Cardiac muscle cell (in vitro differentiated cells and primary cell): ENCODE measurements at regions not wholly inside any gene's neighbourhood (a gene's known extent, or its start where the extent isn't known, plus 50 kb on each side); places are given as distances from the start of the nearest gene placed in this dataset.

Experiments
- DNase-seq, 2 donors: peaks; one replicate each; pipeline versions ENCODE4 v3.0.0 to v3.0.0-alpha.2; 2010 to 2017; ENCODE audit warnings: low read depth in 1 of 2, low spot score in 1 of 2
- H3K27ac ChIP-seq: fragments of 200-600 bp; sonication (generic); 2 replicates; pipeline ENCODE4 v1.5.1; 2016
- H3K27me3 ChIP-seq: fragments of 200-600 bp; sonication (generic); 2 replicates; pipeline ENCODE4 v1.6.0; 2016; ENCODE audit warnings: control low read depth
- H3K36me3 ChIP-seq: fragments of 200-600 bp; sonication (generic); 2 replicates; pipeline ENCODE4 v1.5.1; 2016; ENCODE audit warnings: control low read depth
- H3K4me1 ChIP-seq: fragments of 200-600 bp; sonication (generic); 2 replicates; pipeline ENCODE4 v1.8.1; 2017; ENCODE audit warnings: low read depth, mild to moderate bottlenecking, mixed run types
- H3K4me3 ChIP-seq: fragments of 200-600 bp; sonication (generic); 2 replicates; pipeline ENCODE4 v1.5.1; 2016; ENCODE audit warnings: mild to moderate bottlenecking
- H3K9me3 ChIP-seq: fragments of 200-600 bp; sonication (generic); 2 replicates; pipeline ENCODE4 v1.5.1; 2017; ENCODE audit warnings: low read depth, mild to moderate bottlenecking, control low read depth
- CTCF ChIP-seq: IDR thresholded peaks from 2 replicates; pipeline ENCODE4 v1.5.1; 2012; ENCODE audit warnings: low read depth, mild to moderate bottlenecking, low read length

GRCh38 chr7:89401099-89401498, 605.6 kb upstream of the TEX47 start:
- DNase-seq, result no peak
- TF ChIP-seq CTCF, result no peak

GRCh38 chr7:89401690-89402089, 606.2 kb upstream of the TEX47 start:
- H3K27me3 ChIP-seq, result no peaks in the 10 kb centered on the region
- no peak for TF ChIP-seq CTCF
- no peak overlapping the region for H3K4me3 ChIP-seq
- H3K36me3 ChIP-seq, result no peaks in the 10 kb centered on the region
- no peak overlapping the region for H3K27ac ChIP-seq
- no peaks in the 10 kb centered on the region for H3K4me1 ChIP-seq
- H3K9me3 ChIP-seq, result no peaks in the 10 kb centered on the region
- no peak for DNase-seq

More at GRCh38 chr7:89401099-89401498, 605.6 kb upstream of the TEX47 start:
- no peak overlapping the region for H3K4me3 ChIP-seq
- H3K27me3 ChIP-seq, result no peaks in the 10 kb centered on the region
- no peaks in the 10 kb centered on the region for H3K36me3 ChIP-seq
- no peaks in the 10 kb centered on the region for H3K4me1 ChIP-seq
- H3K9me3 ChIP-seq, result no peaks in the 10 kb centered on the region
- H3K27ac ChIP-seq, result no peak overlapping the region

- H3K27ac ChIP-seq, result no peak overlapping the region
- no peaks in the 10 kb centered on the region for H3K4me1 ChIP-seq
- no peak for TF ChIP-seq CTCF
- no peaks in the 10 kb centered on the region for H3K9me3 ChIP-seq
- no peaks in the 10 kb centered on the region for H3K36me3 ChIP-seq
- H3K27me3 ChIP-seq, result no peaks in the 10 kb centered on the region
- no peak overlapping the region for H3K4me3 ChIP-seq
- DNase-seq, result no peak
Measured at GRCh38 chr7:89451911-89452310, 656.4 kb upstream of the TEX47 start.

GRCh38 chr7:89456556-89456955, 661.0 kb upstream of the TEX47 start:
- Histone ChIP-seq H3K27ac (no peak overlapping the region), H3K9me3 (no peaks in the 10 kb centered on the region), H3K4me1 (no peaks in the 10 kb centered on the region), H3K4me3 (no peak overlapping the region), H3K27me3 (no peaks in the 10 kb centered on the region), H3K36me3 (no peaks in the 10 kb centered on the region)
- no peak for DNase-seq
- TF ChIP-seq CTCF, result no peak

GRCh38 chr7:89458114-89458513, 662.6 kb upstream of the TEX47 start:
- Histone ChIP-seq H3K4me1 (no peaks in the 10 kb centered on the region), H3K9me3 (no peaks in the 10 kb centered on the region), H3K27me3 (no peaks in the 10 kb centered on the region), H3K27ac (no peak overlapping the region), H3K4me3 (no peak overlapping the region), H3K36me3 (no peaks in the 10 kb centered on the region)
- DNase-seq, result no peak
- no peak for TF ChIP-seq CTCF

GRCh38 chr7:89474456-89474855, 678.9 kb upstream of the TEX47 start:
- no peak for TF ChIP-seq CTCF
- Histone ChIP-seq H3K27ac (no peak overlapping the region), H3K4me1 (no peaks in the 10 kb centered on the region), H3K27me3 (no peaks in the 10 kb centered on the region), H3K4me3 (no peak overlapping the region), H3K9me3 (no peaks in the 10 kb centered on the region), H3K36me3 (no peaks in the 10 kb centered on the region)
- no peak for DNase-seq
